Fibroblast of pulmonary artery (primary cell): ENCODE measurements at regions not wholly inside any gene's neighbourhood (a gene's known extent, or its start where the extent isn't known, plus 50 kb on each side); places are given as distances from the start of the nearest gene placed in this dataset.

Experiments
- DNase-seq: peaks from one replicate; pipeline ENCODE4 v3.0.0-alpha.2; 2010; ENCODE audit warnings: low read depth
- H3K4me3 ChIP-seq: replicated peaks from 2 replicates; pipeline ENCODE4 v1.5.1; 2011; ENCODE audit warnings: low read depth, mild to moderate bottlenecking, control low read depth, low read length, moderate library complexity
- CTCF ChIP-seq: IDR thresholded peaks from 2 replicates; pipeline ENCODE4 v1.5.1; 2011; ENCODE audit warnings: mild to moderate bottlenecking, control low read depth, low read length, inconsistent platforms; ENCODE audit errors: missing control alignments

DNA sequence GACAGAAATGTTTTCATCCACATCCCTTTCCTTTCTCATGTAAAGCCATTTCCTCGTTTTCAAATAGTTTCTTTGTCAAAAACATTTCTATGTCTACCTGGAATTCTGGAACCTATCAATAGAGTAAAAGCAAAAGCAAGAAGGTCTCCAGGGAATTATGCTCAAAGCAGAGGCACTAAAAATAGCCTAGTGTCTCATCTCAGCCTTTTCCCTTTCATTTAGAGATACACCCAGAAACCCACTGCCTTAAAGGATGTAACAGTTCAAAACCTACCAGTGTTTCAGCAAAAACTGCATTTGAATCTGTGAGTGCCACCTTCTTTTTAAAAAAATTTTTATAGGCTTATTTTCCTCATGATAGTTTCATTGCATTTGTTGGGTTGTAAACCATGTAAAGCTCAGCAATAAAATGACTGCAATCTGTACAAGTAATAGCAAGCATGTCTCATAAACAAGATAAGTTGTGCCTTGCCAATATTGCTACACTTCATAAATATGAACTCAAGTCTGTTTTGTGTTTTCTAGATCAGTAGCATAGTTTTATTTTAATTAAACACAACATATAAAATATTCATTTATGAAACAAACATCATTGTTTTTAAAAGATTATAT, 927.3 kb upstream of the ACVR2A start:
- H3K4me3 ChIP-seq = no peak overlapping the region
- no peak for DNase-seq
- TF ChIP-seq CTCF = no peak

DNA sequence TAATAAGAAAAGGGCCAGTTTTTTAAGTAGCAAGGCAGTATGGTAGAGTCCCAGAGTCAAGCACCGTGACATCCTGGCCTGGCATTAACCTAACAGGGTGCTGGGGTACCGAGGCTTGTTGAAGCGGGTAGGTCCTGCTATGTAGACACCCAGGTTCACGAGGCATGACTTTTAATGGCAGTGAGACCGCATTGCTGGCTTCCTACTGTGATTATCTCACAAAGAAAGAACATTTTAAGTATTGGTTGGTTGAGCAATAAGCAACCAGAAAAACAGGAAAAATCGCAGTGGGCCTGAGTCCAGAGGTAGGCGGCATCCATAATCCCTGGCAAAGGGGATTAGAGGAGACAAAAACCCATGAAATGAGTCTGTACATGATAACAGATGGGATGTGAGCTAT, 927.9 kb upstream of the ACVR2A start:
- no peak for DNase-seq
- TF ChIP-seq CTCF = no peak

DNA sequence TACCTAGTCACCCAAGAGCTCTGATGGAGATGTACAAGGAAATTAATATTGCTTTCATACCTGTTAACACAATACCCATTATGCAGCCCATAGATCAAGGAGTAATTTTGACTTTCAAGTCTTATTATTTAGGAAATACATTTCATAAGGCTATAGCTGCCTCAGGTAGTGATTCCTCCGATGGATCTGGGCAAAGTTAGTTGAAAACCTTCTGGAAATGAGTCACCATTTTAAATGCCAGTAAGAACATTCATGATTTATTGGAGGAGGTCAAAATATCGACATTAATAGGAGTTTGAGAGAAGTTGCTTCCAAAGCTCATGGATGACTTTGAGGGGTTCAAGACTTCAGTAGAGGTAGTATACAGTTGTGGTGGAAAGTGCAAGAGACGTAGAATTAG, 931.4 kb upstream of the ACVR2A start:
- TF ChIP-seq CTCF = no peak
- no peak overlapping the region for H3K4me3 ChIP-seq
- no peak for DNase-seq

More for the DNA sequence above, 927.9 kb upstream of the ACVR2A start:
- no peak overlapping the region for H3K4me3 ChIP-seq

DNA sequence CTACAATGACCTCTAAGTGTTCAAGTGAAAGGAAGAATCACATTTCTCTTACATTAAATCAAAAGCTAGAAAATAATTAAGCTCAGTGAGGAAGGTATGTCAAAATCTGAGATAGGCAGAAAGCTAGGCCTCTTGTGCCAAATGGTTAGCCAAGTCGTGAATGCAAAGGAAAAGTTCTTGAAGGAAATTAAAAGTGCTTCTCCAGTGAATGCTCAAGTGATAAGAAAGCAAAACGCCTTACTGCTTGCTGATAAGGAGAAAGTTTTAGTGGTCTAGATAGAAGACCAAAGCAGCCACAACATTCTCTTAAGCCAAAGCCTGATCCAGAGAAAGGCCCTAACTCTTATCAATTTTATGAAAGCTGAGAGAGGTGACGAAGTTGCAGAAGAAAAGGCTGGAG, 932.3 kb upstream of the ACVR2A start:
- no peak for TF ChIP-seq CTCF
- H3K4me3 ChIP-seq = no peak overlapping the region
- DNase-seq = no peak

GRCh38 chr2:146908776-146909175, 936.1 kb upstream of the ACVR2A start:
- no peak overlapping the region for H3K4me3 ChIP-seq
- DNase-seq = no peak
- TF ChIP-seq CTCF = no peak

GRCh38 chr2:146898083-146898482, 946.7 kb upstream of the ACVR2A start:
- TF ChIP-seq CTCF = no peak
- no peak overlapping the region for H3K4me3 ChIP-seq
- no peak for DNase-seq

DNA sequence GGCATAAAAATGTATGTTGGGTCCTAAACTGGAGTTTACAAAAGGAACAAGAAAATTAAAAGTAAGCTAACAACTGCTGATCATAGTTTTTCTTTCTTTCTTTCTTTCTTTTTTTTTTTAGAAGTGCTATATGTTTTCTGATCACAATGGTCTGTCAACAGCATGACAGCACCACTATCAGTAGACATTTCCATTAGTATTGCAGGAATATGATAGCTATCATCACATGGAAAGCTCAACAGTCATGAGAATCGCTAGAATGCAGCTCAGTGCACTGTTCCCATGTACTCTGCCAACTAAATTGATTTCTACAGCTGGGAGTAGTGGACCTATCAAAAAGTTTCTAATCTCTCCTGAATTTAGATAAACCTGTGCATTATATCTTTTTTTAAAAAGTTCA, 950.3 kb upstream of the ACVR2A start:
- DNase-seq = no peak
- H3K4me3 ChIP-seq = no peak overlapping the region
- TF ChIP-seq CTCF = no peak
